HL-60 (cell line): ENCODE measurements at regions not wholly inside any gene's neighbourhood (a gene's known extent, or its start where the extent isn't known, plus 50 kb on each side); places are given as distances from the start of the nearest gene placed in this dataset.

Experiments
- TF ChIP-seq, protein P1 (sequence below): IDR thresholded peaks from one replicate; pipeline ENCODE4 v1.5.1; 2011; ENCODE audit warnings: low read length, control low read depth, inconsistent platforms; ENCODE audit not compliant: insufficient read depth
- TF ChIP-seq, protein P2 (sequence below): IDR thresholded peaks from 2 replicates; pipeline ENCODE4 v1.6.1; 2012; ENCODE audit warnings: low read depth; ENCODE audit not compliant: insufficient replicate concordance

DNA sequence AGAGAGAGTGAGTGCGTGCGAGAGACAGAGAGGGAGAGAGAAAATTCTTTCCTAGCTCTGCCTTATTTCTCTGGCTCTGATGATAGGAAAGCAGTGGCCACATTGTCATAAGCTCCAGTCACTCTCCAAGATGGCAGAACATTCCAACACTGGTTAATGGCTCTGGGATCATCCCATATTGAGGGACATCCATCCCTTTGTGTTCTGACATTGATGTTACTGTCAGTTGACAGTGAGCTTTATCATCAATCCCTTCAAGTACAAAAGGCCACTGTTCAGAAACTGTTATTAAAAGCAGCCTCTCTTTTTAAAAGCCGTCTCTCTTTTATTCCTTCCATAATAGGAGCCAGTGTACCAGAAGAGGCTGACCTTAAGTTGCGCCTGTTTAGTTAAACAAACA, 1084.9 kb upstream of the RBFOX1 start:
- TF ChIP-seq, protein P1, sequence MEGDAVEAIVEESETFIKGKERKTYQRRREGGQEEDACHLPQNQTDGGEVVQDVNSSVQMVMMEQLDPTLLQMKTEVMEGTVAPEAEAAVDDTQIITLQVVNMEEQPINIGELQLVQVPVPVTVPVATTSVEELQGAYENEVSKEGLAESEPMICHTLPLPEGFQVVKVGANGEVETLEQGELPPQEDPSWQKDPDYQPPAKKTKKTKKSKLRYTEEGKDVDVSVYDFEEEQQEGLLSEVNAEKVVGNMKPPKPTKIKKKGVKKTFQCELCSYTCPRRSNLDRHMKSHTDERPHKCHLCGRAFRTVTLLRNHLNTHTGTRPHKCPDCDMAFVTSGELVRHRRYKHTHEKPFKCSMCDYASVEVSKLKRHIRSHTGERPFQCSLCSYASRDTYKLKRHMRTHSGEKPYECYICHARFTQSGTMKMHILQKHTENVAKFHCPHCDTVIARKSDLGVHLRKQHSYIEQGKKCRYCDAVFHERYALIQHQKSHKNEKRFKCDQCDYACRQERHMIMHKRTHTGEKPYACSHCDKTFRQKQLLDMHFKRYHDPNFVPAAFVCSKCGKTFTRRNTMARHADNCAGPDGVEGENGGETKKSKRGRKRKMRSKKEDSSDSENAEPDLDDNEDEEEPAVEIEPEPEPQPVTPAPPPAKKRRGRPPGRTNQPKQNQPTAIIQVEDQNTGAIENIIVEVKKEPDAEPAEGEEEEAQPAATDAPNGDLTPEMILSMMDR = no peak
- TF ChIP-seq, protein P2, sequence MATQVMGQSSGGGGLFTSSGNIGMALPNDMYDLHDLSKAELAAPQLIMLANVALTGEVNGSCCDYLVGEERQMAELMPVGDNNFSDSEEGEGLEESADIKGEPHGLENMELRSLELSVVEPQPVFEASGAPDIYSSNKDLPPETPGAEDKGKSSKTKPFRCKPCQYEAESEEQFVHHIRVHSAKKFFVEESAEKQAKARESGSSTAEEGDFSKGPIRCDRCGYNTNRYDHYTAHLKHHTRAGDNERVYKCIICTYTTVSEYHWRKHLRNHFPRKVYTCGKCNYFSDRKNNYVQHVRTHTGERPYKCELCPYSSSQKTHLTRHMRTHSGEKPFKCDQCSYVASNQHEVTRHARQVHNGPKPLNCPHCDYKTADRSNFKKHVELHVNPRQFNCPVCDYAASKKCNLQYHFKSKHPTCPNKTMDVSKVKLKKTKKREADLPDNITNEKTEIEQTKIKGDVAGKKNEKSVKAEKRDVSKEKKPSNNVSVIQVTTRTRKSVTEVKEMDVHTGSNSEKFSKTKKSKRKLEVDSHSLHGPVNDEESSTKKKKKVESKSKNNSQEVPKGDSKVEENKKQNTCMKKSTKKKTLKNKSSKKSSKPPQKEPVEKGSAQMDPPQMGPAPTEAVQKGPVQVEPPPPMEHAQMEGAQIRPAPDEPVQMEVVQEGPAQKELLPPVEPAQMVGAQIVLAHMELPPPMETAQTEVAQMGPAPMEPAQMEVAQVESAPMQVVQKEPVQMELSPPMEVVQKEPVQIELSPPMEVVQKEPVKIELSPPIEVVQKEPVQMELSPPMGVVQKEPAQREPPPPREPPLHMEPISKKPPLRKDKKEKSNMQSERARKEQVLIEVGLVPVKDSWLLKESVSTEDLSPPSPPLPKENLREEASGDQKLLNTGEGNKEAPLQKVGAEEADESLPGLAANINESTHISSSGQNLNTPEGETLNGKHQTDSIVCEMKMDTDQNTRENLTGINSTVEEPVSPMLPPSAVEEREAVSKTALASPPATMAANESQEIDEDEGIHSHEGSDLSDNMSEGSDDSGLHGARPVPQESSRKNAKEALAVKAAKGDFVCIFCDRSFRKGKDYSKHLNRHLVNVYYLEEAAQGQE = no peak
